Ramos (cell line): ENCODE measurements at regions not wholly inside any gene's neighbourhood (a gene's known extent, or its start where the extent isn't known, plus 50 kb on each side); places are given as distances from the start of the nearest gene placed in this dataset.

ENCODE experiments used
- in situ Hi-C: fragments of 300-500 bp; cut with MboI; formaldehyde crosslinking; loops from one replicate; pipeline ENCODE4 v1.14.3; 2022; ENCODE audit warnings: low sequenced_read_pairs; ENCODE audit not compliant: unreplicated experiment

DNA sequence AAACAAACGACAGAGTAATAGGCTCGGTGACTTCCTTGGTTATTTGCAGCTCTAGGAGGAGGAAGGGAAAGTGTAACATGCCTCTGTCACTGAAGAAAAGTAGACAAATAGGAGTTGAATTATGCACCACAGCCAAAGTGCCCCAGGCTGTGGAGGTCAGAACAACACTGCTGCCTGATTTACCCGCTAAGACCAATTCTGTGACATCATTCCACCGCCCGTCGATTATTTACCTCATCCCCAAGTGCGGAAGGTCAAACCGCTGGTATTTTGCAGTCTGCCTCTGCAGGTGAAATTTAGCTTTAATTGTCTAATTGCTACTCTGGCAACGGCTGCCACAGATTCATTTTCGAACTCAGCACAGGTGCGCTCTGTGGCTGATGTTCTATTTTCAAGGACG, 106.3 kb upstream of the PRICKLE2 start:
- in situ Hi-C loops = no loop called here

GRCh38 chr3:64329037-64329436, 103.8 kb upstream of the PRICKLE2 start:
- in situ Hi-C loops = no loop called here

GRCh38 chr3:64327100-64327804, 102.0 kb upstream of the PRICKLE2 start:
- in situ Hi-C loops = no loop called here

- in situ Hi-C loops = no loop called here
Observed at GRCh38 chr3:64321747-64322146, 96.5 kb upstream of the PRICKLE2 start.

- in situ Hi-C loops = no loop called here
Observed at GRCh38 chr3:64319391-64319790, 94.1 kb upstream of the PRICKLE2 start.

DNA sequence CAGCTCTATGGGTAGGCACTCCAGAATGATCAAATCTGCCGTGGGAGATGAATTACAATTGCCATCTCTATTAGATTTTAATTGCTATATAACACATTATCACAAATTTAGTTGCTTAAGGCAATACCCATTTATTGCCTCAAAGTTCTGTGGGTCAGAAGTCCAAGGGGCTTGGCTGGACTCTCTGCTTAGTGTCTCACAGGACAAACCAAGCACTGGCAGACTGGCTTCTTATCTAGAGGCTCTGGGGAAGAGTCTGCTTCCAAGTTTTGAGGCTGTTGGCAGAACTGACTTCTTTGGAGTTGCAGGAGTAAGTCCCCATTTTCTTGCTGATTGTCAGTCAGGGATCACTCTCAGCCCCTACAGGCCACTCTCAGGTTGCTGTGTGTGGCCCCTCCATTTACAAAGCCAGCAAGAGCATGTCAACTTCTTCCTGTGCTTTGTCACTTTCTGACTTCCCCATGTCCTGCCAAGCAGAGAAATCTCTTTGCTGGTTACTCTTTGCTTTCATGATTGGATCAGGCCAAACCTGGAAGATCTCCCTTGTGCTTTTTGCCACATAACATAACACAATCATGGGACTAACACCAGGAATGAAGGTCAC, 93.5 kb upstream of the PRICKLE2 start:
- in situ Hi-C loops = no loop called here

DNA sequence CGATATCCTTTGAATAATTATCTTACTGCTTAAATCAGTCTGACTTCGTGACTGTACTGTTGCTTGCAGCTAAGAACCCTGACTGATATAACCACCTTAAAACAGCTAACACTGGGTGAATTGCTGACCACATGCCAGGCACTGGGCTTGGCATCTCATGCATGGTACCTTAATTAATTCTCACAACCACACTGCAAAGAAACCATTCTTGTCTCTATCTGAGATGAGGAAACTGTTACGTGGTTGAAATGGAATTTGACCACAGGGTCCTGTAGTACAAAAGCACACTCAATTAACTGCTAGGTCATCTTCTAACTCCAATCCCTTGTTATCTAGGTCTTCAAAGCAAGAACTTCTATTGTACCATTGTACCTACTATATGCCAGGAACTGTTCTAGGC, 92.7 kb upstream of the PRICKLE2 start:
- in situ Hi-C loops = no loop called here

DNA sequence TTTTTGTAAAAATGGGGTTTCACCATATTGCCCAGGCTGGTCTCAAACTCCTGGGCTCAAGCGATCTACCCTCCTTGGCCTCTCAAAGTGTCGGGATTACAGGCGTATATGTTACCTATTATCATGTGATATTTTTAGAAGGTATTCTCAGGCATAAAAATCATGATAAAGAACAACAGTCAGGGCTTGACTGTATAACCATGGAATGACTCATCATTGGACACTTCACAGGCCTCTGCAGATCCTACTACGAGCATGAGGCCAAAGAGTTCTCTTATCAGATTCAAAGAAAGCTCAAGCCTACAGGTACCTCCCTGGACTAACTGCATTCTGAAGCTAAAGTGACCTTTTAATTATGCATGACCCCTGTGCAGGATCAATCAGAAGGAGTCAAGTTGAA, 91.7 kb upstream of the PRICKLE2 start:
- in situ Hi-C loops = no loop called here

GRCh38 chr3:64311424-64312061, 86.3 kb upstream of the PRICKLE2 start:
- in situ Hi-C loops = no loop called here

DNA sequence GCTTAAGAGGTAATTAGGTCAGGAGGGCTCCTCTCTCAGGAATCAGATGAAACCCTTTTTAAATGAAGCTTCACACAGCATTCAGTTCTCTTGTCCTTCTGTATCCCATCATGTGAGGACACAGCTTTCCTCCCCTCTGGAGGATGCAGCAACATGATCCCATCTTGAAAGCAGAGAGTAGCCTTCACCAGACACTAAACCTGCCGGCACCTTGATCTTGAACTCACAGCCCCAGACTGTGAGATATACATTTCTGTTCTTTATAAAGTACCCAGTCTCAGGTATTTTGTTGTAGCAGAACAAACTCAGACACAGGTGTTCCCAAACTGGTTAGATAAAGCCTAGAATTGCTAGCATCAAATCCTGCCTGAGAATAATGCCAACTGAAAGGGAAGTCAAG, 83.7 kb upstream of the PRICKLE2 start:
- in situ Hi-C loops = no loop called here

GRCh38 chr3:64306745-64307144, 81.5 kb upstream of the PRICKLE2 start:
- in situ Hi-C loops = no loop called here

DNA sequence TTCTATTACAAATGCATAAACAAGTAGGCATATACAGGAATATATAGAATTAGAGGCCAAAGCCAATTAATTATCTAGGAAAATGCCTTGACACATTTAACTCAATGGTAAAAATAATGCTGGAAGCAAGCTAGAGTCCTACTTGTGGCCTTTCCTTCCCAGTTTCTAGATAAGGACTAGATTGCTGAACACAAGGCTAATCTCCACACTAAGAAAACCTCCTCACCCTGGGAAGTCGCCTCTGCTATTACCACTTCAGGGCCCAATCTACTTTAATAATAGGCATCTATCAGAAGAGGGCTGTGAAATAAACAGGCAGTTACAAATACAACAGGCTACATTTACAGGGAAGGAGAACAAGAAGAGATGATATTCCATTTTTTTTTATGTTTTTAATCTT, 80.5 kb upstream of the PRICKLE2 start:
- in situ Hi-C loops = no loop called here

DNA sequence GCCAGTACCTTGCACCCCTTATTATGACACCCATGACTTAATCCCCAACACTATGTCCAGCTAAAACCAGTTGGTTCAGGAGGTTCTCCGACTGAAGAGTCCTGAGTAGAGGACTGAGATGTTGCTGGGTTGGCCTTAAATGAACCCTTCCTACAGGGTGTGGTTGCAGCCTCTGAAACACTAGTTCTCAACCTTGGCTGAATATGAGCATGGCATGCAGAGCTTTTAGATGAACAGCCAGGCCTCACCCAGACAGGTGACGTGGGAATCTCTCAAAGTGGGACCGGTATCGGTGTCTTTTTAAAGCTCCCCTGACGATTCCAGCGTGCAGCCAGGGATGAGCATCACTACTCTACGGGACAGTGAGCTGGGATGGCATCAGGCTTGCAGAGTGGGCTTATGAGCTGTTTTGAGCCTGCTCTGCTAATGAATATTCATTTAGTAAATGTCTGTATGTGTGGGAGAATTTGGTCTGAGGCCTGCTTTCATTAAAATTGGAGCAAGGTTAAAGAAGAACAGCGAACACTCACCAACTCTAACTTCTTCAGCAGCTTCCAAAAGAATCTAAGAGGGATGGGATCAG, 79.7 kb upstream of the PRICKLE2 start:
- in situ Hi-C loops = no loop called here

GRCh38 chr3:64303881-64304280, 78.6 kb upstream of the PRICKLE2 start:
- in situ Hi-C loops = no loop called here

DNA sequence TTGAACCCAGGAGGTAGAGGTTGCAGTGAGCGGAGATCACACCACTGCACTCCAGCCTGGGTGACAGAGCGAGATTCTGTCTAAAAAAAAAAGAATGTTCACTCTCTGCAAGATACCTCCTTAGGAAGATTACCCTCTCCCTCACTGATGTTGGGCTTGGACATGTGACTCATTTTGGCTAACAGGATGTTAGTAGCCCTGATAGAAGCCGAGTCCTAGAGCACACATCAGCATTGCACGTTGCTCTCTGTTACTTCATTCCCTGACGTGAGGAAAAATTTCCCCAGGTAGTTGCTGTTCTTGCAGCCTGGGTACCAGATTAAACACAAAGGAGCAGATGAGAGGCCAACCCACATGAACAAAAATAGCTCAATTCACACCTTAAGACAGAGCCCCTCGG, 78.1 kb upstream of the PRICKLE2 start:
- in situ Hi-C loops = no loop called here

GRCh38 chr3:64301476-64301875, 76.2 kb upstream of the PRICKLE2 start:
- in situ Hi-C loops = no loop called here

- in situ Hi-C loops = no loop called here
Observed at GRCh38 chr3:64300790-64301423, 75.6 kb upstream of the PRICKLE2 start.

DNA sequence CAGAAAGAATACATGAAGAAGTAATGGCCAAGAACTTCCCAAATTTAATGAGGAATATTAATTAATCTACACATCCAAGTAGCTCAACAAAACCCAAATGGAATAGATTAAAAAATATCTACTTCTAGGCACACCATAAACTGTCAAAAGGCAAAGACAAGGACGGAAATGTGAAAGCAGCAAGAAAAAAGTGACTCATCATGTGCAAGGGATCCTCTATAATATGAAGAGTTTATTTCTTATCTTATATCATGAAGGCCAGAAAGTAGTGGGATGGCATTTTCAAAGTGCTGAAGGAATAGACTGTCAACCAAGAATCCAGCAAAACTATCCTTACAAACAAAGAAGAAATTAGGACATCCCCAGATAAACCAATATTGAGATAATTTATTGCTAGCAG, 73.9 kb upstream of the PRICKLE2 start:
- in situ Hi-C loops = no loop called here

- in situ Hi-C loops = no loop called here
Observed at GRCh38 chr3:64297563-64297962, 72.3 kb upstream of the PRICKLE2 start.

- in situ Hi-C loops = no loop called here
Observed at GRCh38 chr3:64295594-64295993, 70.3 kb upstream of the PRICKLE2 start.

DNA sequence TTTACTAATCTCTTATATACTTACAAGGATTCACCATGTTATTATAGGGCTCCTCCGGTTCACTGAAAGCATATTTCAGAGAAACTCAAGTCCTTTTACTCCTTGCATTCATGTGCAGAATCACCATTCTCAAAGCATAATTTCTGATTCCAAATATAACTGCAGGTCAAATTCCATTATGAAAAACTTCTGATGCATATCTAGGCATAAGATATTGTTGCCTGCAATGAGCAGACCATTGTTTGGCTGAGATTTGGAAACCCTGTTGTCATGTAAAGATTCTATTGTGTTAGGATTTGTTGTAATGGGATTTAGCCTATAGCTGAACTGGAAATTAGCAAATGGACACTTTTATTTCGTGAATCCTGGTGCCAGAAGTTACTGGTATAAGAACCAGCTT, 69.5 kb upstream of the PRICKLE2 start:
- in situ Hi-C loops = no loop called here
